Umbilical cord (tissue), 1 donor: ENCODE measurements at regions not wholly inside any gene's neighbourhood (a gene's known extent, or its start where the extent isn't known, plus 50 kb on each side); places are given as distances from the start of the nearest gene placed in this dataset.
A peak's percentile ranks its signal among the peaks of the same experiment; 100 is the strongest.
"Not testable (repeated sequence)": the region's sequence is repeated elsewhere in the genome, so short reads cannot be mapped to it uniquely, and the experiment has no call there.

Experiments
- DNase-seq: peaks from one replicate; pipeline ENCODE4 v3.0.0-alpha.2; 2015; ENCODE audit warnings: low spot score

DNA sequence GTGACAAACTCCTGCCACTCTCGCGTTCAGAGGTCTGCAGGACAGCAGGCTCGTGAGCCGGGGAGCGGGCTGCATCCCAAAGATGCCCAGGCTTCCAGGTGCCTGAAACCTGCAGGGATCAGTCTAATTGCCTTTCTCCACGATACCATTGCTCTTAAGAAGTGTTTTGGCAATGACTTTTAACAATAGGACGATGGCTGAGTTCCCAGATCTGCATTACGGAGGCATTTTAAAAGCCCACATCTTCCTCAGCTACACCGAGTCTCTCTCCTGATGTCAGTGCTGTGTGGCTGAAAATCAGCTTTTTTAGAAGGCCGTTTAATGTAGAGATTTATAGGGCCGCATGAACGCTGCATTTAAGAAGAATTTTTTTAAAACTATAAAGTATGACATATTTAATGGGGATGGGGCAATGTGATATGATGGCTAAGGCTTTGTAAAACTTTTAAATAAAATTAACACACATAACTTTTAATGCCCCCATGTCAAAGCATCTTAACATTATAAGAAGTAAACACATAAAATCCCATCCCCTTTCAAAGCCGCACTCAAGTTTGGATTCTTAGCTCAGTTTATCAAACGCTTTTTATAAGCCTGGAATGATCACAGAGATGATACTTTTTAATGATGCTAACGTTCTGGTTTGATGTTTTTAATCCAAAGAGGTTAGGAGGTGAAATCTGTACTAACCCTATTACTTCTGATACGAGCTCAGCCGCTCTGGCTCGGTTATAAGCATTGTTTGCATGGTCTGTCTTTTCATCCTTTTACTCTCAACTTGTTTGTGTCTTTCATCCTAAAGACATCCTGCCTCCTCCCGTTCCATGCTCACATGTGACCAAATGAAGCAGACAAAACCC is 386.0 kb downstream of the SMOC2 start:
- DNase-seq = peak; percentile 98

DNA sequence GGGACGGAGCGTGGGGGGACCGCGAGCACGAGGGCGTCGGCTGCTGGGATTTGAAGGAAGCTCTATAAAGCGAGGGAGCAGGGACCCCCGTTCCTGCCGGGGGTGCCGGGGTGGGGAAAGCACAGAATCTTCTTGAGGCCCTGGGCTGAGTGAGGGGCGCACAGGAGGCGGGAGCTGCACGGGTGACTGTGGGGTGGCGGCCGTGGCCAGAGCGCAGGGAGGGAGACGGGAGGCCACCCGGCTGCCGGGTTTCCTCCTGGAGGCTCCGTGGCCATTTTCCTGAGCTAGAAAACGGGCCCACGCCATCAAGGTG is 385.1 kb downstream of the SMOC2 start:
- DNase-seq = no peak

DNA sequence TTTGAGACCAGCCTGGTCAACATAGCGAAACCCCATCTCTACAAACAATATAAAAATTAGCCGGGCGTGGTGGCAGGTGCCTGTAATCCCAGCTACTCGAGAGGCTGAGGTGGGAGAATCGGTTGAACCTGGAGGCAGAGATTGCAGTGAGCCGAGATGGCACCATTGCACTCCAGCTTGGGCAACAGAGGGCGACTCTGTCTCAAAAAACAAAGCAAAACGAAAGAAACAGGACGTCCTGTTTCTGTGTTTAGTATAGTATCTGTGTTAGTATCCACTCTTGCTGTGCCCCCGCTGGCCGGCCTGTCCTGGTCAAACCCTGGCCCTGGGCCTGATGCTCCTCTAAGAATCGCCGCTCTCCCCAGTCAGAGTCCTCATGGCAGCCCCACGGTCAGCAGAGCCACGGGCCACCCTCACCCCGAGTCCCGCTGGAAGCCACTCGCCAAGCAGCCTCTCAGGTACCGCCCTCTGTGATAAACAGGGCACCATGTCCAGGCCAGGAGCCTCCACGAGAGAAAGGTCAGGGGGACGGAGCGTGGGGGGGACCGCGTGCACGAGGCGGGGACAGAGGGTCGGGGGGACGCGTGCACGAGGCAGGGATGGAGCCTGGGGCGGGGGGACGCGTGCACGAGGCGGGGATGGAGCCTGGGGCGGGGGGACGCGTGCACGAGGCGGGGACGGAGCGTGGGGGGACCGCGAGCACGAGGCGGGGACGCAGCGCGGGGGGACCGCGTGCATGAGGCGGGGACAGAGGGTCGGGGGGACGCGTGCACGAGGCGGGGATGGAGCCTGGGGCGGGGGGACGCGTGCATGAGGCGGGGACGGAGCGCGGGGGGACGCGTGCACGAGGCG is 384.5 kb downstream of the SMOC2 start:
- DNase-seq = no peak

DNA sequence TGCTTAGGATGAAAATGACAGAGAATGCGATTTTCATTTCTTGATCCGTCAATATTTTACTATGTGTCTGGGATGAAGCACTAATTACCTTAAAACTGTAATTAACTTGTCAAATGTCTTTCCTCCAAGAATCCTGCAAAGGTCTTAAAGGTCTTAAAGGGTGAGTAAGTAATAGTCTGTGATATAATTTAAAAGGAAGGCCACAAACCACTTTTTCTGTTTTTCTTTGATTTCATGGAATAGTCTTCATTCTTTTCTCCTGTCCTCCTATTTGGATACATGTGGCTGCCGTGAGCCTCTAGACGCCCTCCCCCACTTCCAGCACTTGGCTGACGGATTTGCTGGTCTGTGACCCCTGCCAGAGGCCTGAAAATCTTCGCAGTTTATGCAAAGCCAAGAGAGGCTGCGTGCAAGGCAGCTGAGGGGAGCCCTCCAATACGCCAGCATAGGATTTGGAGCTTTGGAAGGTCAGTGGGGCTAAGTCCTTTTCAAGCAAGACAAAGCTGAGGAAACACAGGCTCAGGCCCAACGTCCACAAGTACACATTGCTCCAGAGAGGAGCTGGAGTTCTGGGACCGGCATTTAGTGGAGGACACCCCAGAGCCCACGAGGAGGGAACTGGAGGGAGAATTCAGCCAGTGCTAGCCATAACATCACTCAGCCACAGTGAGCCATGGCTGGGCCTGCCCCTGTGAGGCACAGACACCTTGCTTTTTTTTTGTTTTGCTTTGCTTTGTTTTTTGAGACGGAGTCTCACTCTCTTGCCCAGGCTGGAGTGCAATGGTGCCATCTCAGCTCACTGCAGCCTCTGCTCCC is 382.6 kb downstream of the SMOC2 start:
- peak; percentile 97 for DNase-seq

DNA sequence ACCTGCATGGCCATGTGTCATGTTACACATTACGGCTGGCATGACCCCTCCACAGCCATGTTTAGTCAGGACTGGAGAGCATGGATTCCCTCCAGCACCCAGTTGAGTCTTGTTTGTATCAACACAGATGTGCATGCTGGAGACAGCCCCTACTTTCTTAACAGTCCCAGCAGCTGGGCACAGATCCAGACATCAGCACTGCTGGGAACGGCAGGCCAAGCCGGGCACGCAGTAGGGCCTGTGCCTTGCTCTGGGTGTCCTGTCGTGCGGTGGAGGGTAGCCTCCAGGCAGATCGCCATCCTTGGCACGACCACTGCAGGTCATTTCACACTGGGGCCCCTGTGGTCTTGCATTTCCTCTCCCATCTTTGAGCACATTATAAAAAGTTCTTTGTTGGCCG is 381.4 kb downstream of the SMOC2 start:
- DNase-seq = peak; percentile 38

DNA sequence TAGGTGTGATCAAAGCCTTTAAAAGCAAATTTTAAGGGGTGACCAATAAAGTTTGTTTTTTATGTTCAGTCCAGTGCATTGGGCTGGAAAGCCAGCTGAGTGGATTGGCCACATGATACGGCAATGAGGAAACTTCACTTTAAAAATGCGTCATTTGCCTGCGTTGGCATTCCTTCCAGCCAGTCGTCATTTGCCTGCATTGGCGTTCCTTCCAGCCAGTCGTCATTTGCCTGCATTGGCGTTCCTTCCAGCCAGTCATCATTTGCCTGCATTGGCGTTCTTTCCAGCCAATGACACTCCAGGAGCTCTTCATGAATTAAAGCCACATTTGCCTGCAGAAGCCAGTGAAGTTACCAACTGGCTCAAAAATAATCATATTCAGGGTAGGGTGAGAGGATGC is 378.6 kb downstream of the SMOC2 start:
- no peak for DNase-seq

DNA sequence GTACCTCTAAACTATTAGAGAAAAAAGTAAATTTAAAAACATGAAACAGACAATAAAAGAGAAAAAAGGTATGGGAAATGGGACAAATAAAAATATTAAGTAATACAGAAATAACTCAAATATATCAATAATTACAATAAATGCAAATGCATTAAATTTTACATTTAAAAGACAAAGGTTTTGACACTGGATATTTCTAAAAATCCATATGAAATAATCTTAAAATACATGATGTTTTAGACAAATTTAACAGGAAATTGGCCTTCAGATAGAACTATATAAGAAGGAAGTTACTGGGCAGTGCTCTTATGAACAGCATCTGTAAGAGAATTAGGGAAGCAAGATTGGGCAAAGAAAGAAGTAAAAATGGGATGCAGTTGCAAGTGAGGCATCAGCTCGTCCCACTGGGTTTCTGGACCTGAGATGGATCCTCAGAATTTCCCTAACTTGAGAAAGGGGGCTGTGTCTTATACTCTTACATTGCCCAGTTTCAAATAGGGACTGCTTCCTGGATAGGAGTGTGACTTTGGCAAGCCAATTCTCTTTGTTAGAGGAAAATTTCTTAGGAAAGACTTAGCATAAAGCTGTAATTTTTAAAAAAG is 376.7 kb downstream of the SMOC2 start:
- no peak for DNase-seq

DNA sequence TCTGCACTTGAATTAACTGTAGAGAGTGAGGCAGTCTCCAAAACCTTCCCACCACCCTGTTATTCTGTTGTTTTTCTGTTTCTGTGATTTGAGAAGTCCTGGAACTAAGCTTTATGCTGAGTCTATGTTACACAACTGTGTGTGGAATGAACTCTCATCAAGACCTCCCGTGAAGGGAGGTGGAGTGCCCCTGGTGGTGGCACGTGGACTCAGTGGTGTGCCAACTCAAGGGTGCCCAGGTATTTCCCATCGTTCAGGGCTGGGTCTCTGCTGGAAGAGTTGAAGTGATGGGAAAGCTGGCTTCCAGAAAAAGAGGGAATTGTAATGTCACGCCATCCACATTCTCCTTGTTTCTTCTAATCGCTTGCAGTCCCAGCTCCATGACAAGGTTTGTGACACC is 374.2 kb downstream of the SMOC2 start:
- DNase-seq = no peak

DNA sequence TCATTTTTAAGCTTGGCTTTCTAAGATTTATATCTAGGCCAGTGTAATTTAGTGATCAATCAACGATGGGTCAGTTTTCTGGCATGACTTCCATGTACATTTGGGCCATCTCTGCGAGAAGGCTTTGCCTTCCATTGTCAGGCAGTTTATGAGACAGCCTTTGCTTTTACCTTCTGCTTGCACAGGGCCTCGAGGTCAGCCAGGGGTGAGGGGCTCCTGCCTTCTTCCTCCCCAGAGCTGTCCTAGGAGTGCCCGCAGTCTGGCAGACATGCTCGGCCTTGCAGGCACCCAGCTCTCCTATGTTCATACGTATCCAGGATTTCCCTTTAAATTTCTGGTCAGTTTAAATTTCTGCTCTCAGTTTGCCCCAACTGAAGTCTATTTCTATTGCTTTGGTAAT is 367.2 kb downstream of the SMOC2 start:
- no peak for DNase-seq

DNA sequence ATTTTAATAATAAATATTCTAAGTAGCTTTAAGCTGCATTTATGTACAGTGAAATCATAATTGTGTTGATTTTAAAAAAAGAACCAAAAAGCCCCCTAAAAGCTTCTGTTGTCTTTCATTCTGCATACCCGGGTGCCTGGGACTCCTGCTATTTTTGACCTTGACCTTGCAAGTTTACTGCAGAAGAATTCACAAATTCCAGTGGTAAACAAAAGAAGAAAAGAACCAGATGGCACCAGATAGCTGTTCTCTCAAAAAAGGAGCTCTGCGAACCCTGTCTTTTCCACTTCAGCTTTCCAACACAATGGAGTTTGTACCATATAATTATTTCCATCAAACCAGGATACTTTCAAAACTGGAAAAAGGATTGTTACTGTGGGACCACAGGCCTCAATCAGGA is 363.3 kb downstream of the SMOC2 start:
- no peak for DNase-seq

DNA sequence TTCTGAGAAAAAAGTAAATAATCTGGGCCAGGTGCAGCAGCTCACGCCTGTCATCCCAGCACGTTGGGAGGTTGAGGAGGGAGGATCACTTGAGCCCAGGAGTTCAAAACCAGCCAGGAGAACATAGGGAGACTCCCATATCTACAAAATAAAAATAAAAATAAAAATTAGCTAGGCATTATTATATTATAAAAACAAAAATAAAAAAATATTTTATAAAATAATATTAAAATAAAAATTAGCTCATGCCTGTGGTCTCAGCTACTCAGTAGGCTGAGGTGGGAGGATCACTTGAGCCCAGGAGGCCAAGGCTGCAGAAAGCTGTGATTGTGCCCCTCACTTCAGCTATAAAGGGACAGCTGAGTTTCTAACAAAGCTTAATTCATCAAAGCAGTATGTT is 362.9 kb downstream of the SMOC2 start:
- DNase-seq = no peak

DNA sequence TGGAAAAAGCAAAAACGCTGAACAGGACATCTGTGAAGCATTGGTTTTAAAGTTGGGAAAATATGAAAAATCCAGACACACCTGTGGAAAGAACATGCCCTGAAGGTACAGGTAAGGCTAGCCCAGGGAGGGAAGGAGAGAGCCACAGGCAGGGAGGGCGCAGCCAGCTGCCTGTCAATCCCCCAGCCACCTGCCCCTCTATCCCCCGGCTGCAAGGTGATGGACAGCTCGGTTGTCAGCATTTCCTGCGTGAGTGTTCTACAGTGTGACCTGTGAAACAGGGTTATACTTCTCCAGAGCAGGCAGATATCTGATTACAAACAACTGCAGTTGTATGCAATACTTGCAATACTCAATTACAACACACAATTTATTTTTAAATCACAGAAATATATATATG is 358.1 kb downstream of the SMOC2 start:
- no peak for DNase-seq

DNA sequence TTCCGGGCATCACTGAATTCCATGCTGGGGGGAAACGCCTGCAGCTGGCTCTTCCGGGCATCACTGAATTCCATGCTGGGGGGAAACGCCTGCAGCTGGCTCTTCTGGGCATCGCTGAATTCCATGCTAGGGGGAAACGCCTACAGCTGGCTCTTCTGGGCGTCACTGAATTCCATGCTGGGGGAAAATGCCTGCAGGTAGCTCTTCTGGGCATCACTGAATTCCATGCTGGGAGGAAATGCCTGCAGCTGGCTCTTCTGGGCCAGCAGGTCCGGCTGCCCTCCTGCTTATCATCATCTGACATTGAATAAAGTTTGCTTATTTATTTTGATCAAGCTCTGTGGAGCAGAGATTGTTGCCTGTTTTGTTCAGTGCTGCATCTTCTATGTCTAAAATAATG is 355.1 kb downstream of the SMOC2 start:
- no peak for DNase-seq

DNA sequence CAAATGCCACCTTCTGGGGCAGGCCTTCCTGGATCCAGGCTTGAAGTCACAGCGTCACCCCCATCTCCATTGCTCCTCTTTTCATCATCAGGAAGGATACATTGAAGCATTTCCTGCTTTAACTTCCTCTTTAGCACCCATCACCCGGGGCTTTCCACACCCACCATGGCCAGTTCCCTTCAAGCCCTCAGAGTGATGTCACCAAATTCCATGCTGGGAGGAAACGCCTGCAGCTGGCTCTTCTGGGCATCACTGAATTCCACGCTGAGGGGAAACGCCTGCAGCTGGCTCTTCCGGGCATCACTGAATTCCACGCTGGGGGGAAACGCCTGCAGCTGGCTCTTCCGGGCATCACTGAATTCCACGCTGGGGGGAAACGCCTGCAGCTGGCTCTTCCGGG is 354.6 kb downstream of the SMOC2 start:
- DNase-seq = not testable (repeated sequence)

DNA sequence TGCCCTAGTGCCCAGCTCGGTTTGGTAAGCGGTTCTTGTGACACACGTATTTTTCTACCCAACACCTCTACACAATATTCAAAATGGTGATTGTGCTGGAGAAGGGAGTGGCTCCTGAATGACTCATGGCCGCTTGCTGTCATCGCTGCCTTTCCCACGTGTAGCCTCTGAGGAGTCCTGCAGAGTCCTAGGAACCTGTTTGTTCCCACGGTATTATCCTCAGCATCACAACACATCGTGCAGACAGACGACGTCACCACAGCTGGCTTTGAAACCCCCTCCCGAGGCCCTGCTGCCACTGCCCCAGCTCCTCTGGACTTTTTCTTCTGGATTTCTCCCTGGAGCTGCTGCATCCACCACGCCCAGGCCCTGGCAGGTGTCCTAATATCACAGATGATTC is 353.5 kb downstream of the SMOC2 start:
- no peak for DNase-seq

DNA sequence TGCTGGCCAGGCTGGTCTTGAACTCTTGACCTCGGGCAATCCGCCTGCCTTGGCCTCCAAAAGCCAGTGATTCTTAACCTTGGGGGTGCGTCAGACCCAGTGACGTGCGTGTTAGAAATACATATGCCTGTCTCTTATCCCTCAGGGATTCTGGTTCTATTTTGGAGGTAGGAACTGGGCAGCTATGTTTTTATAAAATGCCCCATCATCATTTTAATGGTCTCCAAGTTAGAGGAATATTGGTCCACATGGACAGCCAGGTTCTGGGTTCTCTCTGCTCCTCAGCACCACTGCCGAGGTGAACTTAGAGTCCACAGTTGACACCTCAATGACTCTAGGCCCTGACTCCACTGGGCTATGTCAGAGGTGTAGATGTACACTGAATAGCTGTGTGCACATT is 352.7 kb downstream of the SMOC2 start:
- DNase-seq = no peak

DNA sequence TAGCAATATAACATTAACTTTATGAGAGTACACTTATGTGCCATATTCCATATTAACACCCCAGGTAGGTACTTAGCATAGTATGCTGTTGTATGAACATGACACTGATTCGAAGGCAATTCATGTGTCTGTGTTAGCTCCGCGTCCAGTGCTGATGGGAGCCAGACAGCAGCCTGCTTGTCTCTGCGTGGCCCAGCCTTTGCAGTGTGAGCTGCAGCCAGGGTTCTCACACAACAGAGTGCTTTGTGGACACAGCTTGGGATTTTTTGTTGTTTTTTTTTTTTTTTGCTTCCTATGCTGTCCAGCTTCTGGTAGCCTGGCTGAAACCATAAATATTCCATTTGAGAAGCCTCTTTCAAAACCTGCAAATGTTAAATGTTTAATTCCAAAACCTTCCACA is 350.9 kb downstream of the SMOC2 start:
- DNase-seq = no peak

DNA sequence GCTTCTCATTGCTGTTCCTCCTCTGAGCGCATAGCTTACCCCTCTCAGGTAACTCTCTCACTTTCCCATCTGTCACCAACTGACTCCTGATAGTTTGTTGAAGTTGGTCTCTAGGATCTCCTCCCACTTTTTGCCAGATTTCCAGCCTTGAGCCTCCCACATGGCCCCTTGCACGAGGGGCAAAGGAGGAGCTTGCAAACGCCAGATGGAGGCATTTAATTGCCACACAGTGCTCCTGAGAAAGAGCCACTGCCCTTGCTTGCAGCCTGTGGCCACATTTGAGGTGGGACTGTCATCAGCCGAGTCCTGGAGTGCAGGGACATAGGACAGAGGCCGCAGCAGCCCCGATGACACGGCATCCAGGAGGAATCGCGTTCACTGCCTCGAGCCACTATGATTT is 348.7 kb downstream of the SMOC2 start:
- DNase-seq = no peak

DNA sequence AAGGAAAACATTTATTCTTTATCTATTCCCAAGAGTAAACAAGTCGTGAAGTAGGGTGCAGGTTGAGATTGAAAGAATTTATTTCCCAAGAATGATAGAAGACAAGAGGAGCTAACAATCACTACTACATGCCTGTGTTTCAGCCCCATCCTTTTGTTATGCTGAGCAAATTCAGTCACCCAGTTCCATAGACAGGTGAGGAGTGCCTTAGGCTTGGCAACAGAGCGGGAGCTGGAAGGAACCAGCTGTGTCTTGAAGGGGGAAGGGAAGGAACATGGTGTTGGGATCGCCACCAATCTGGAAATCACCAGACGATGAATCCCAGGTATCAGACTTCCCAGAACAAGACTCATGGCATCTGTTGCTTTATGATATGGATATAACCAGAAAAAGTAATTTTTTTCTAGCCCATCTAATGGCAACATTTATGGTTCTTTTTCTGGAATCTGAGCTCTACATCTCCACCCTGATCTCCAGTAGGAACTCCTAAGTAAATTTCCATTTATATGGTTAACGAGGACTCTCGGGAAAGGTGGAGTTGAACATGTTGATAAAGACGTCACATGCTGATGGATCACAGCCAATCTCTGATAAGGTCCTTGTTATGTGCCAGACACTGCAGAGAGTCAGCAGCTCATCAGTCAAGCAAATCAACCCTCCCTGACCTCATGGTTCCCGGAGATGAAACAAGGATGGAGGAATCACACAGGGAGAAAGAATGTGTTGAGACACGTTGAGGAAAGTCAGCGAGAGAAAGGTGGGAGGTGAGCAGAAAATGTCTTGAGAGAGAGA is 344.9 kb downstream of the SMOC2 start:
- peak; percentile 40 for DNase-seq

DNA sequence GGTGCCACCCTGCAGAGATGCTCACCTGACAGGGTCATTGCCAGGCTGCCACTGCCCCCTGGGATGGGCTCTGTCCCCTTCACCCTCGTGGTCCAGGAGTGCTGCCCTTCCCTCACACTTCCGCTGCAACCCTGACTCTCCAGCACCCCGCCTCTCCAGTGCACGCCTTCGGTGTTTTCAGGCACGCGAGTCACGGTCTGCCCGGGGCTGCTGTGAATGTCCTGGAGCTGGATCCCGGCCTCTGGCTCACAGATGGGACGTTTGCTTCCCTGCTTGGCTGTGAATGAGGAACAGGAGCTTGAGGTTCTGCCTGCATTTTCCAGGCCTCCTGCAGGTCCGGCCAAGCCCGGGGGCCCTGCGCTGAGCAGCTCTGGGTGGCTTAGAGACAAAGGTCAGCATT is 343.4 kb downstream of the SMOC2 start:
- DNase-seq = no peak

DNA sequence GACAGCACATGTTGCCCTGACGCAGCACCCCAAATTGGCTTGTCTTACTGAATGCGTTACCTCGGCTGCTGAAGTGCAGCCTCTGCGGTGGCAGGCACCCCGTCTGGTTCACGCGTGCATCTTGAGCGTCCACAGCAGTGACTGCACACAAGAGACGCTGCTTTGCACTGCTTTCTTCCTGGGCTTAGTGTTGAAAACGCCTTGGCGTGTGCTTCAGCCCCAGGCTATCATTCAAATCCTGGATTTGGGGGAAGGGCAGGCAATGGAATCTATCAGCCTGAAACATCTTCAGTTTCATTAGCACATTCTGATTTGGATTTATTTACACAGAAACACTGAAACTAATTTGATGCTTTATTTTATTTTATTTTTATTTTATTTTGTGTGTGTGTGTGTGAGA is 342.7 kb downstream of the SMOC2 start:
- peak; percentile 57 for DNase-seq
